Hematopoietic multipotent progenitor cell treated with erythropoietin and hydrocortisone succinate and interleukin-3 and kit ligand, for 4 days (in vitro differentiated cells): ENCODE measurements at regions not wholly inside any gene's neighbourhood (a gene's known extent, or its start where the extent isn't known, plus 50 kb on each side); places are given as distances from the start of the nearest gene placed in this dataset.
"Not testable (repeated sequence)": the region's sequence is repeated elsewhere in the genome, so short reads cannot be mapped to it uniquely, and the experiment has no call there.

Experiments
- DNase-seq: peaks from one replicate; pipeline ENCODE4 v3.0.0-alpha.2; 2015

GRCh38 chr5:164317676-164318075 is 812.3 kb downstream of the MAT2B start:
- DNase-seq, result no peak

- no peak for DNase-seq
These were observed 813.7 kb downstream of the MAT2B start for GRCh38 chr5:164319161-164319560.

- no peak for DNase-seq
These were observed 818.8 kb downstream of the MAT2B start for GRCh38 chr5:164324239-164324638.

- peak; percentile 30 for DNase-seq
These were observed 820.8 kb downstream of the MAT2B start for GRCh38 chr5:164326219-164326618.

- DNase-seq, result not testable (repeated sequence)
These were observed 821.7 kb downstream of the MAT2B start for GRCh38 chr5:164327166-164327565.

GRCh38 chr5:164332349-164333196 is 827.2 kb downstream of the MAT2B start:
- DNase-seq, result no peak

- DNase-seq, result no peak
These were observed 830.4 kb downstream of the MAT2B start for GRCh38 chr5:164335837-164336236.

- DNase-seq, result no peak
These were observed 830.9 kb downstream of the MAT2B start for GRCh38 chr5:164336276-164336675.

GRCh38 chr5:164336906-164337305 is 831.5 kb downstream of the MAT2B start:
- DNase-seq, result no peak

- DNase-seq, result no peak
These were observed 835.7 kb downstream of the MAT2B start for GRCh38 chr5:164341056-164341619.

- no peak for DNase-seq
These were observed 839.9 kb downstream of the MAT2B start for GRCh38 chr5:164345173-164345849.

GRCh38 chr5:164345853-164346252 is 840.4 kb downstream of the MAT2B start:
- peak; percentile 81 for DNase-seq

- peak; percentile 63 for DNase-seq
These were observed 841.6 kb downstream of the MAT2B start for GRCh38 chr5:164346785-164347630.

- DNase-seq, result no peak
These were observed 844.8 kb downstream of the MAT2B start for GRCh38 chr5:164350236-164350635.

GRCh38 chr5:164351245-164351834 is 845.9 kb downstream of the MAT2B start:
- no peak for DNase-seq

GRCh38 chr5:164352695-164353094 is 847.3 kb downstream of the MAT2B start:
- DNase-seq, result no peak

GRCh38 chr5:164353155-164353554 is 847.7 kb downstream of the MAT2B start:
- peak; percentile 38 for DNase-seq

GRCh38 chr5:164354139-164354751 is 848.8 kb downstream of the MAT2B start:
- DNase-seq, result peak; percentile 59

- no peak for DNase-seq
These were observed 849.9 kb downstream of the MAT2B start for GRCh38 chr5:164355267-164355830.

- peak; percentile 51 for DNase-seq
These were observed 851.4 kb downstream of the MAT2B start for GRCh38 chr5:164356790-164357189.

GRCh38 chr5:164357395-164358033 is 852.1 kb downstream of the MAT2B start:
- DNase-seq, result peak; percentile 80
